ENCODE measurements at regions not wholly inside any gene's neighbourhood (a gene's known extent, or its start where the extent isn't known, plus 50 kb on each side); places are given as distances from the start of the nearest gene placed in this dataset.
"Not testable (repeated sequence)": the region's sequence is repeated elsewhere in the genome, so short reads cannot be mapped to it uniquely, and the experiment has no call there.

- DNase-seq: no peak
- TF ChIP-seq GATA1 (IDR thresholded peaks at IDR 0.05; ENCODE audit: low read depth, low read length) (no peak), POLR2A (IDR thresholded peaks at IDR 0.05; ENCODE audit: low read length) (no peak)
Observed at GRCh38 chr17:14590459-14591250, 289.8 kb downstream of the HS3ST3B1 start.

- no peak for DNase-seq
- no peak for TF ChIP-seq POLR2A (IDR thresholded peaks at IDR 0.05; ENCODE audit: low read length)
- no peak for TF ChIP-seq GATA1 (IDR thresholded peaks at IDR 0.05; ENCODE audit: low read depth, low read length)
Observed at GRCh38 chr17:14585099-14585498, 284.2 kb downstream of the HS3ST3B1 start.

- DNase-seq: no peak
- TF ChIP-seq POLR2A (IDR thresholded peaks at IDR 0.05; ENCODE audit: low read length): no peak
Observed at GRCh38 chr17:14582996-14583395, 282.1 kb downstream of the HS3ST3B1 start.

- TF ChIP-seq POLR2A (IDR thresholded peaks at IDR 0.05; ENCODE audit: low read length) (no peak), GATA1 (IDR thresholded peaks at IDR 0.05; ENCODE audit: low read depth, low read length) (no peak)
- no peak for DNase-seq
Observed at GRCh38 chr17:14581186-14581830, 280.4 kb downstream of the HS3ST3B1 start.

- TF ChIP-seq GATA1 (IDR thresholded peaks at IDR 0.05; ENCODE audit: low read depth, low read length) (no peak), POLR2A (IDR thresholded peaks at IDR 0.05; ENCODE audit: low read length) (no peak)
- no peak for DNase-seq
Observed at GRCh38 chr17:14580499-14580898, 279.6 kb downstream of the HS3ST3B1 start.

- no peak for DNase-seq
- TF ChIP-seq POLR2A (IDR thresholded peaks at IDR 0.05; ENCODE audit: low read length): no peak
- no peak for TF ChIP-seq GATA1 (IDR thresholded peaks at IDR 0.05; ENCODE audit: low read depth, low read length)
Observed at GRCh38 chr17:14579716-14580115, 278.8 kb downstream of the HS3ST3B1 start.

GRCh38 chr17:14575471-14575953 is 274.6 kb downstream of the HS3ST3B1 start:
- TF ChIP-seq POLR2A (IDR thresholded peaks at IDR 0.05; ENCODE audit: low read length) (no peak), GATA1 (IDR thresholded peaks at IDR 0.05; ENCODE audit: low read depth, low read length) (no peak)
- DNase-seq: no peak

GRCh38 chr17:14560325-14560724 is 259.4 kb downstream of the HS3ST3B1 start:
- not testable (repeated sequence) for DNase-seq

- DNase-seq: no peak
- no peak for TF ChIP-seq GATA1 (IDR thresholded peaks at IDR 0.05; ENCODE audit: low read depth, low read length)
- no peak for TF ChIP-seq POLR2A (IDR thresholded peaks at IDR 0.05; ENCODE audit: low read length)
Observed at GRCh38 chr17:14559264-14560119, 258.6 kb downstream of the HS3ST3B1 start.

- TF ChIP-seq POLR2A (IDR thresholded peaks at IDR 0.05; ENCODE audit: low read length) (no peak), GATA1 (IDR thresholded peaks at IDR 0.05; ENCODE audit: low read depth, low read length) (no peak)
- no peak for DNase-seq
Observed at GRCh38 chr17:14557480-14557879, 256.6 kb downstream of the HS3ST3B1 start.

GRCh38 chr17:14553847-14554246 is 253.0 kb downstream of the HS3ST3B1 start:
- no peak for TF ChIP-seq GATA1 (IDR thresholded peaks at IDR 0.05; ENCODE audit: low read depth, low read length)
- no peak for TF ChIP-seq POLR2A (IDR thresholded peaks at IDR 0.05; ENCODE audit: low read length)
- DNase-seq: no peak

GRCh38 chr17:14552306-14552705 is 251.4 kb downstream of the HS3ST3B1 start:
- DNase-seq: no peak
- TF ChIP-seq POLR2A (IDR thresholded peaks at IDR 0.05; ENCODE audit: low read length) (no peak), GATA1 (IDR thresholded peaks at IDR 0.05; ENCODE audit: low read depth, low read length) (no peak)

GRCh38 chr17:14547556-14547955 is 246.7 kb downstream of the HS3ST3B1 start:
- TF ChIP-seq GATA1 (IDR thresholded peaks at IDR 0.05; ENCODE audit: low read depth, low read length): no peak
- DNase-seq: no peak

GRCh38 chr17:14547016-14547415 is 246.1 kb downstream of the HS3ST3B1 start:
- TF ChIP-seq GATA1 (IDR thresholded peaks at IDR 0.05; ENCODE audit: low read depth, low read length) (no peak), POLR2A (IDR thresholded peaks at IDR 0.05; ENCODE audit: low read length) (no peak)
- no peak for DNase-seq
